BJ (cell line): ENCODE measurements at regions not wholly inside any gene's neighbourhood (a gene's known extent, or its start where the extent isn't known, plus 50 kb on each side); places are given as distances from the start of the nearest gene placed in this dataset.
"Not testable (repeated sequence)": the region's sequence is repeated elsewhere in the genome, so short reads cannot be mapped to it uniquely, and the experiment has no call there.

Experiments
- CTCF ChIA-PET: fragments of 350-600 bp; formaldehyde crosslinking; extraction: SDS; loops from one replicate; lab custom pipeline; 2021; ENCODE audit warnings: antibody characterized with exemption, inconsistent platforms; lab: Yijun Ruan, JAX
- POLR2A ChIA-PET: fragments of 300-600 bp; sonication (Branson Sonifier 250); formaldehyde crosslinking; extraction: SDS; loops from one replicate; lab custom pipeline; 2021; ENCODE audit warnings: antibody characterized with exemption; lab: Charles Lee
- DNase-seq: peaks from one replicate; pipeline ENCODE4 v3.0.0-alpha.2; 2011; ENCODE audit warnings: low read depth
- H3K27me3 ChIP-seq: 2 replicates; pipeline ENCODE4 v1.6.0; 2011; ENCODE audit warnings: low read length; ENCODE audit not compliant: control insufficient read depth, insufficient read depth
- H3K36me3 ChIP-seq: 2 replicates; pipeline ENCODE4 v1.5.1; 2011; ENCODE audit warnings: low read length; ENCODE audit not compliant: control insufficient read depth, insufficient read depth
- H3K4me3 ChIP-seq: 2 replicates; pipeline ENCODE4 v1.5.1; 2011; ENCODE audit warnings: low read depth, mild to moderate bottlenecking, control low read depth, low read length
- TF ChIP-seq, protein P1 (sequence below): IDR thresholded peaks from 2 replicates; pipeline ENCODE4 v1.5.1; 2011; ENCODE audit warnings: low read depth, mild to moderate bottlenecking, control low read depth, inconsistent platforms, low read length, moderate library complexity; ENCODE audit not compliant: insufficient read depth

DNA sequence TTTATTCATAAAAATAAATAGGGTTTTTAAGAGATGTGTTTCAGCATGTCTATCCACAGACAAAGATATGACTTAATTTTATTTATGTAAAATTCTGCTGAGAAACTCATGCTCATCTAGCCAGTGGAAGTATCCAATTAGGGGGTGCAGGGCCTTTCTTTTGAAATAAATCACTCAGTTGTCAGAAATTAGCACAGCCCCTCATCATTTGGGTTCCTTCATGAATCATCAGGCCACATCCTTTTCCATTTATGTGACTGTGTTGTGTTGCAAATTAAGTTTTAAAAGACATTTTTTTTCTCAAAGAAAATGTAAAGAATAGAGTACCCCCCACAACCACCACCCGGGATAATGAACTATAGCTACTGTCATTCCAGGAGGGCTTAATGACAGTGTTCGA, 185.8 kb downstream of the NRP2 start:
- no peaks in the 10 kb centered on the region for H3K27me3 ChIP-seq
- POLR2A ChIA-PET = no interaction called here
- DNase-seq = no peak
- CTCF ChIA-PET = no interaction called here
- no peak overlapping the region for H3K4me3 ChIP-seq
- TF ChIP-seq, protein P1, sequence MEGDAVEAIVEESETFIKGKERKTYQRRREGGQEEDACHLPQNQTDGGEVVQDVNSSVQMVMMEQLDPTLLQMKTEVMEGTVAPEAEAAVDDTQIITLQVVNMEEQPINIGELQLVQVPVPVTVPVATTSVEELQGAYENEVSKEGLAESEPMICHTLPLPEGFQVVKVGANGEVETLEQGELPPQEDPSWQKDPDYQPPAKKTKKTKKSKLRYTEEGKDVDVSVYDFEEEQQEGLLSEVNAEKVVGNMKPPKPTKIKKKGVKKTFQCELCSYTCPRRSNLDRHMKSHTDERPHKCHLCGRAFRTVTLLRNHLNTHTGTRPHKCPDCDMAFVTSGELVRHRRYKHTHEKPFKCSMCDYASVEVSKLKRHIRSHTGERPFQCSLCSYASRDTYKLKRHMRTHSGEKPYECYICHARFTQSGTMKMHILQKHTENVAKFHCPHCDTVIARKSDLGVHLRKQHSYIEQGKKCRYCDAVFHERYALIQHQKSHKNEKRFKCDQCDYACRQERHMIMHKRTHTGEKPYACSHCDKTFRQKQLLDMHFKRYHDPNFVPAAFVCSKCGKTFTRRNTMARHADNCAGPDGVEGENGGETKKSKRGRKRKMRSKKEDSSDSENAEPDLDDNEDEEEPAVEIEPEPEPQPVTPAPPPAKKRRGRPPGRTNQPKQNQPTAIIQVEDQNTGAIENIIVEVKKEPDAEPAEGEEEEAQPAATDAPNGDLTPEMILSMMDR = no peak
- H3K36me3 ChIP-seq = no peaks in the 10 kb centered on the region

DNA sequence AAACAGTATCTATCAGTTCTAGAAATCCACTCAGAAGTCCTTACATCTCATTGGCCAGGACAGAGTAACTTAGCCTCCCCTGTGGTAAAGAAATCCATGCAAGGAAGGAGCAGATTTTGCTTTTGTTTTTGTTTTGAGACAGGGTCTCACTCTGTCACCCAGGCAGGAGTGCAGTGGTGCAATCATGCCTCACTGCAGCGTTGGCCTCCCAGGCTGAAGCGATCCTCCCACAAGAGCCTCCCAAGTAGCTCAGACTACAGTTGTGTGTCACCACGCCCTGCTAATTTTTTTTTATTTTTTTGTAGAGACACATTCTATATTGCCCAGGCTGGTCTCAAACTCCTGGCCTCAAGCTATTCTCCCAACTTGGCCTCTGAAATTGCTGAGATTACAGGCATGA, 185.1 kb downstream of the NRP2 start:
- ChIA-PET POLR2A (no interaction called here), CTCF (no interaction called here)
- Histone ChIP-seq H3K4me3 (no peak overlapping the region), H3K36me3 (no peaks in the 10 kb centered on the region), H3K27me3 (no peaks in the 10 kb centered on the region)
- no peak for DNase-seq
- TF ChIP-seq, protein P1 = no peak

DNA sequence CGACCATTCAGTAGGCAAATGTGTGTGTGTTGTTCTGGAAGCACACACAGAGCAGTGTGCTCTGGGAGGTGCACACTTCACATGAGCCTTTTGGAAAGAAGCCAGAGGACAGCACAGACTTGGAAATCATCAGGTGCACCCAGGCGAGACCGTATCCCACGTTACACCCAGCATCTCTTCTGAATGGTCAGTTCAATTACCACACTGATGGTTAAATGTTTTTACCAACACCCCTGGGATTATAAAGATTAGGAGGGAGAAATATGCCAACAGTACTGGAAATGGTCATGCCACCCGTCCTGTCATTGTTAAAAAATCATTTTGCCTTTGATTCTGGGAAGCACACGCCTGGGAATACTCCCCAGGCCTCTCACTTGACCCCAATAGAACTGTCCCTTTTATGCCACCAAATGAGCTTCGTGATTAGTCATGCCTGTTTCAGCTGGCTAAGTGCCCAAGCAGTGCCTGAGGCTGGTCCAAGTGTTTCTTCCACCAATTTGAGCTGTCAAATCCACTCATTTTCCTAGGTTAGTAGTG, 183.7 kb downstream of the NRP2 start:
- TF ChIP-seq, protein P1 = no peak
- POLR2A ChIA-PET = no interaction called here
- CTCF ChIA-PET = no interaction called here

DNA sequence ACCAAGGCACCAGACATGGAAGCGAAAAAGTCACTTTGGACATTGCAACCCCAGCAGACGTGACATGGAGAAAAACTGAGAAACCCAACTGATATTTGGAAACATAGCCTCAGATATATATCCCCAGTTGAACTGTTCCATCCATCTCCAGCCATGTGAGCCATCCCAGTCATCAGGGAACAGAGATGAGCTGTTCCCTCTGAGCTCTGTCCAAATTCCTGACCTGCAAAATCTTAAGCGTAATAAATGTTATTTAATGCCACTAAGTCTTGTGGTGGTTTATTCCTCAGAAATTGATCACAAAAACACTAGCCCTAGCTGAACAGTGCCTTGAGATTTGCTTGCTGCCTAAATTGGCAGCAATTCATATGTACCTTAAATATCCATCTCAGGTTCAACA, 182.8 kb downstream of the NRP2 start:
- DNase-seq = no peak
- no peaks in the 10 kb centered on the region for H3K27me3 ChIP-seq
- H3K4me3 ChIP-seq = no peak overlapping the region
- TF ChIP-seq, protein P1 = no peak
- POLR2A ChIA-PET = no interaction called here
- CTCF ChIA-PET = no interaction called here
- no peaks in the 10 kb centered on the region for H3K36me3 ChIP-seq

More for the DNA sequence above, 183.7 kb downstream of the NRP2 start:
- Histone ChIP-seq H3K4me3 (no peak overlapping the region), H3K27me3 (no peaks in the 10 kb centered on the region), H3K36me3 (no peaks in the 10 kb centered on the region)
- DNase-seq = no peak

DNA sequence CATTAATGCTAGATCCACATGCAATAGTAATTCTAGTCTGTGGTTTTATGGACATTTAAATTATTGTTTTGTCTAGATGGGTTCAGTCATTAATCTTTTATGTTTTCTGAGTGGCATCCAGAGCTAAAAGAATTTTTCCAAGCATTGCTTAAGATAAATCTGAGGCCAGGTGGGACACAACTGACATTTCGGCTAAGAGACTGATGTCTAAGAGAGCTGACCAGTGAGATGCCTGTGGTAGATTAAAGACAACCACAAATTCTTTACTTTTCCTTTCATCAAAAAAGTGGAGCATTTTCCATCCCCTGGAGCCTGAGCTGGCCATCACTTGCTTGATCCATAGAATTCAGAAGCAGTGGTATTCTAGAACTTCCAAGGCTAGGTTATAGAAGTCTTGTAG, 182.2 kb downstream of the NRP2 start:
- DNase-seq = no peak
- Histone ChIP-seq H3K4me3 (no peak overlapping the region), H3K27me3 (no peaks in the 10 kb centered on the region; the same call in 1 of the 2 replicates), H3K36me3 (no peaks in the 10 kb centered on the region)
- ChIA-PET CTCF (no interaction called here), POLR2A (no interaction called here)
- TF ChIP-seq, protein P1 = no peak

DNA sequence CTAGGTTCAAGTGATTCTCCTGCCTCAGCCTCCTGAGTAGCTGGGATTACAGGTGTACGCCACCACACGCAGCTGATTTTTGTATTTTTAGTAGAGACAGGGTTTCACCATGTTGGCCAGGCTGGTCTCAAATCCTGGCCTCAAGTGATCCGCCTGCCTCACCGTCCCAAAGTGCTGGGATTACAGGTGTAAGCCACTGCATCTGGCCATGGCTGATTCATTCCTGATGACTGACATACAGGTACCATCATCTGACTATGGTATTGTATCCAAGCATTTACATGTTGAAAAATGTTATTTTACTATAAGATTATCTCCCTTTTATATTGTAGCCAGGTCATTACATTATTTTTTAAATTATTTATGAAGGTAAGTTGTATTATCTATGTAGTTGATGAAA, 180.5 kb downstream of the NRP2 start:
- H3K36me3 ChIP-seq, POLR2A ChIA-PET, H3K27me3 ChIP-seq, H3K4me3 ChIP-seq, DNase-seq, CTCF ChIA-PET: not testable (repeated sequence)
